ENCODE measurements at regions not wholly inside any gene's neighbourhood (a gene's known extent, or its start where the extent isn't known, plus 50 kb on each side); places are given as distances from the start of the nearest gene placed in this dataset.

DNA sequence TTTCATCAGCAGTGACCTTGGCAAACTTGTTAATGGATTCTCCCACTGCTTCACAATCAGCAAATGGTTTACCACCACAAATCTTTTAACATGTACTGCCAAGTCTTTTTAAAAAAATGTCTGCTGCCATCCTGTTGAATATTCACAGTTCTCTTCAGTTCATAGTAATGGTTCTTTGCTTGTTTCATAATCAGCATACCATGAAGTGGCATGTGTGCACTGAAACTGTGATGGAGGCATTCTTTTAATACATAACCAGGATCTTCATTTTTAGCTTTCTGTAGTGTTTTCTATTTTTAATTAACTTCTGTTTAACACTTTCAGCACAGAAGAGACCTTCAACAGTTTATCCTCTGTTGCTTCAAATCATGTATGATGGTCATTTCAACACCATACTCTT lies 230.1 kb upstream of the ARSJ start:
- Histone ChIP-seq H3K27me3 (no peaks in the 10 kb centered on the region), H3K4me1 (no peaks in the 10 kb centered on the region), H3K27ac (no peak overlapping the region), H3K4me3 (no peak overlapping the region), H3K36me3 (no peaks in the 10 kb centered on the region), H3K9me3 (no peaks in the 10 kb centered on the region)
- TF ChIP-seq CTCF (IDR thresholded peaks at IDR 0.05) (no peak), POLR2AphosphoS5 (IDR thresholded peaks at IDR 0.05) (no peak), EP300 (IDR thresholded peaks at IDR 0.05) (no peak), POLR2A (IDR thresholded peaks at IDR 0.05) (no peak)
- DNase-seq: no peak
- intact Hi-C loops (cut with DNase I): no loop called here

DNA sequence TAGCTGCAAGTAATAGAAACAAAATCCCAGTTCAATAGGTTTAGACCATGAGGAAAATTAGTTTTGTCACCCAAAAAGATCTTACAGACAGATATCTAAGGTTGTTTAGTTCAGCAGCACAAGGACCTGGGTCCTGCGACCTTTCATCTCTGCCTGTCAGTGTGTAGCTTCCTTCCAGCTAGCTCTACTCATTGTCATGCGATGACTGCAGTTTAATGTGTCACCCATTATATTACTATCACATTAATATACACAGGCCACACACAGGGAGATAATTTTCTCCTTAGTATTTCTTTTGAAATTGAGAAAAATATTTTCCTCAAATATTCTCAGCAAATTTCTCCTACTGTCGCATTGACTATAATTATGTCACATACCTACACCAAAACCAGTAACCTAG lies 232.1 kb upstream of the ARSJ start:
- H3K27me3 ChIP-seq: no peaks in the 10 kb centered on the region
- WGBS, 2 donors: 92% methylated on average over 3 of the region's 3 CpGs
- no peak overlapping the region for H3K4me3 ChIP-seq
- no peak overlapping the region for H3K27ac ChIP-seq
- no peak for TF ChIP-seq POLR2AphosphoS5 (IDR thresholded peaks at IDR 0.05)
- TF ChIP-seq POLR2A (IDR thresholded peaks at IDR 0.05): no peak
- no peaks in the 10 kb centered on the region for H3K36me3 ChIP-seq
- DNase-seq: no peak
- intact Hi-C loops (cut with DNase I): no loop called here
- H3K9me3 ChIP-seq: no peaks in the 10 kb centered on the region
- no peaks in the 10 kb centered on the region for H3K4me1 ChIP-seq

DNA sequence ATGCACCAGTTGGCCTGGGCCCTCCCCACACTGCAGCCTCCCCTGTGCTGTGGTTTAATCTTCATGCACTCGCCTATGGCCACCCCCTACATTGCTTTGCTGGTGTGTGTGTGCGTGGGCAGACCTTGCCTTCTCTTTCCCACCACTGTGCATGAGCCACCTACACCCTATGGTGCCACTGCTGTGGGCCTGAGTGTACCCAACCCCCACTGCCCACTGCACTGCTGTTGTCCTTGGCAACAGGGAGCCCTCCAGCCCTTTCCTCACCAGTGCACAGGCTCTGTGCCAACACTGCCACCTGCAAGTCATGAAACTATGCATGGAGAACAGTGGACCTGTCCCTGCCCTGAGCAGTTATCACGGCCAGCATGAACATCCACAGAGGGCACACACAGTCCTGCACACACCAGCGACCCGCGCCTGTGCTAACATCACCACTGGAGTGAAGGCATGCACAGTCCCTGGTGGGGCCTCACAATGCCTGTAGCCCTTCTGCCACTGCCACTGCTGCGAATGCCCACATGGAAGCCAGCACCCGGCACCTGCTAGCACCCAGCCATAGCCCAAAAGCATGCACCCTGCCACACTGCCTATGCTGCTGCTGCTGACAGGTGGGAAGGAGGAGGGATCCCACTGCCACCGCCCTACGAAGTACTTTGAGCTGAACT lies 237.8 kb upstream of the ARSJ start:
- 82 to 91% methylated on average over 10 of the region's 10 CpGs for WGBS, 2 donors
- H3K27me3 ChIP-seq: no peaks in the 10 kb centered on the region
- DNase-seq: no peak

DNA sequence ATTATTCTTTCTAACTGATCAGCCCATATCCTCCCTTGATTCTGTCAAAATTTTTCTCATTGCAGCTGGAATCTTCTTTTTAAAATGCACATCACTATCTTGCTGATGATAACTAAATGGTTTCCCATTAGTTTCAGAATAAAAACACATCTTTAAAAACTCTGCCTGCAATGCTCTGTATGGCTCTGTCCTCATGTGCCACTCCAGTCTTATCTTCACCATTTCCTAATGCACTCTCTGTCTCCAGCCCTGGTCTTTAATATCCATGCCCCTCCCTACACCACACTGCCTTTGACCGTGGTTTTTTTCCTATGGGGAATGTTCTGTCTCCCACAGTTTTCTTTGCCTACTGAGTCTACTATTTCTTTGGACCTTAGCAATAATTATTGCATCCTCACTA lies 244.1 kb upstream of the ARSJ start:
- intact Hi-C loops (cut with DNase I): no loop called here

More for the DNA sequence above, 237.8 kb upstream of the ARSJ start:
- H3K9me3 ChIP-seq: no peaks in the 10 kb centered on the region
- intact Hi-C loops (cut with DNase I): no loop called here
- H3K4me3 ChIP-seq: no peak overlapping the region
- no peaks in the 10 kb centered on the region for H3K4me1 ChIP-seq
- no peaks in the 10 kb centered on the region for H3K36me3 ChIP-seq
- no peak overlapping the region for H3K27ac ChIP-seq
- TF ChIP-seq POLR2AphosphoS5 (IDR thresholded peaks at IDR 0.05) (no peak), CTCF (IDR thresholded peaks at IDR 0.05) (no peak), EP300 (IDR thresholded peaks at IDR 0.05) (no peak), POLR2A (IDR thresholded peaks at IDR 0.05) (no peak)

GRCh38 chr4:114225436-114225835 lies 246.0 kb upstream of the ARSJ start:
- no peak for DNase-seq
- WGBS, 2 donors: 45 to 63% methylated on average over 2 of the region's 2 CpGs
- H3K27me3 ChIP-seq: no peaks in the 10 kb centered on the region
- peaks cover 0 to 18% (median 9%) of the 10 kb centered on the region in 4 donors for H3K4me1 ChIP-seq
- H3K4me3 ChIP-seq: no peak overlapping the region
- no peaks in the 10 kb centered on the region for H3K36me3 ChIP-seq
- intact Hi-C loops (cut with DNase I): no loop called here
- H3K27ac ChIP-seq: no peak overlapping the region
- no peaks in the 10 kb centered on the region for H3K9me3 ChIP-seq
- TF ChIP-seq CTCF (IDR thresholded peaks at IDR 0.05) (no peak), POLR2A (IDR thresholded peaks at IDR 0.05) (no peak), POLR2AphosphoS5 (IDR thresholded peaks at IDR 0.05) (no peak), EP300 (IDR thresholded peaks at IDR 0.05) (no peak)

More for the DNA sequence above, 244.1 kb upstream of the ARSJ start:
- peaks cover 0 to 11% (median 3%) of the 10 kb centered on the region in 4 donors for H3K4me1 ChIP-seq
- no peak for DNase-seq
- H3K27ac ChIP-seq: no peak overlapping the region
- 84 to 89% methylated on average over 1 of the region's 1 CpG for WGBS, 2 donors
- TF ChIP-seq EP300 (IDR thresholded peaks at IDR 0.05): no peak
- TF ChIP-seq CTCF (IDR thresholded peaks at IDR 0.05): no peak
- no peak for TF ChIP-seq POLR2A (IDR thresholded peaks at IDR 0.05)
- no peak for TF ChIP-seq POLR2AphosphoS5 (IDR thresholded peaks at IDR 0.05)
- H3K4me3 ChIP-seq: no peak overlapping the region
- no peaks in the 10 kb centered on the region for H3K9me3 ChIP-seq
- no peaks in the 10 kb centered on the region for H3K36me3 ChIP-seq
- H3K27me3 ChIP-seq: no peaks in the 10 kb centered on the region

Data from sigmoid colon (tissue), 6 donors.